SU-DHL-6 (cell line): ENCODE measurements at regions not wholly inside any gene's neighbourhood (a gene's known extent, or its start where the extent isn't known, plus 50 kb on each side); places are given as distances from the start of the nearest gene placed in this dataset.

Source experiments
- H2AFZ ChIP-seq: fragments of 200-600 bp; sonication (generic); 2 replicates; pipeline ENCODE4 v1.6.1; 2014; ENCODE audit warnings: low read depth, mild to moderate bottlenecking, moderate library complexity, mixed read lengths, antibody characterized with exemption, low read length; ENCODE audit not compliant: severe bottlenecking
- H3F3A ChIP-seq: fragments of 200-600 bp; shearing (Covaris generic); 2 replicates; pipeline ENCODE4 v1.6.0; 2016; ENCODE audit warnings: antibody characterized with exemption, mild to moderate bottlenecking; ENCODE audit not compliant: insufficient read depth
- H3K27ac ChIP-seq: fragments of 200-600 bp; sonication (generic); 2 replicates; pipeline ENCODE4 v1.5.1; 2016; ENCODE audit warnings: low read depth, mild to moderate bottlenecking, low read length, moderate library complexity, mixed read lengths
- H3K27me3 ChIP-seq: fragments of 200-600 bp; sonication (generic), shearing (Covaris generic); 2 replicates; pipeline ENCODE4 v1.6.0; 2014; ENCODE audit warnings: mild to moderate bottlenecking, low read length
- H3K36me3 ChIP-seq: fragments of 200-600 bp; sonication (generic); 2 replicates; pipeline ENCODE4 v1.6.1; 2014; ENCODE audit warnings: mild to moderate bottlenecking, low read length, mixed read lengths
- H3K4me2 ChIP-seq: fragments of 300-600, 200-600 bp; shearing (Covaris generic), sonication (generic); 2 replicates; pipeline ENCODE4 v1.6.0; 2014; ENCODE audit warnings: low read length, low read depth, mild to moderate bottlenecking; ENCODE audit not compliant: poor library complexity, severe bottlenecking
- H3K4me3 ChIP-seq: fragments of 200-600 bp; sonication (generic); 2 replicates; pipeline ENCODE4 v1.5.1; 2014; ENCODE audit warnings: antibody characterized with exemption, low read length, mild to moderate bottlenecking, mixed read lengths; ENCODE audit not compliant: insufficient read depth, poor library complexity, severe bottlenecking
- H3K79me2 ChIP-seq: fragments of 200-600 bp; sonication (generic); 2 replicates; pipeline ENCODE4 v1.6.1; 2014; ENCODE audit warnings: mild to moderate bottlenecking, low read length, moderate library complexity; ENCODE audit not compliant: insufficient read depth
- H3K9ac ChIP-seq: fragments of 200-600 bp; sonication (generic); 2 replicates; pipeline ENCODE4 v1.7.0; 2014; ENCODE audit warnings: mild to moderate bottlenecking, low read length
- H3K9me2 ChIP-seq: fragments of 200-600 bp; sonication (generic); replicated peaks from 2 replicates; pipeline ENCODE4 v1.6.1; 2014; ENCODE audit warnings: low read length; ENCODE audit not compliant: insufficient read depth
- H3K9me3 ChIP-seq: fragments of 200-600 bp; sonication (generic); 2 replicates; pipeline ENCODE4 v1.6.1; 2014; ENCODE audit warnings: low read length, mixed read lengths; ENCODE audit not compliant: insufficient read depth
- H4K20me1 ChIP-seq: fragments of 200-600 bp; sonication (generic); 2 replicates; pipeline ENCODE4 v1.6.1; 2014; ENCODE audit warnings: low read depth, mild to moderate bottlenecking, antibody characterized with exemption, low read length, moderate library complexity, mixed read lengths
- EZH2phosphoT487 ChIP-seq: fragments of 200-600 bp; sonication (generic), shearing (Covaris generic); conservative IDR thresholded peaks from 2 replicates; pipeline ENCODE4 v1.6.1; 2018; ENCODE audit warnings: mild to moderate bottlenecking, antibody characterized with exemption, low read length, moderate library complexity, mixed read lengths
- TF ChIP-seq, protein P1 (sequence below): fragments of 200-600 bp; sonication (generic); IDR thresholded peaks from one replicate; pipeline ENCODE4 v1.5.1; 2017; ENCODE audit warnings: antibody characterized with exemption, mild to moderate bottlenecking, low read length, moderate library complexity; ENCODE audit not compliant: insufficient read depth, poor library complexity, severe bottlenecking

DNA sequence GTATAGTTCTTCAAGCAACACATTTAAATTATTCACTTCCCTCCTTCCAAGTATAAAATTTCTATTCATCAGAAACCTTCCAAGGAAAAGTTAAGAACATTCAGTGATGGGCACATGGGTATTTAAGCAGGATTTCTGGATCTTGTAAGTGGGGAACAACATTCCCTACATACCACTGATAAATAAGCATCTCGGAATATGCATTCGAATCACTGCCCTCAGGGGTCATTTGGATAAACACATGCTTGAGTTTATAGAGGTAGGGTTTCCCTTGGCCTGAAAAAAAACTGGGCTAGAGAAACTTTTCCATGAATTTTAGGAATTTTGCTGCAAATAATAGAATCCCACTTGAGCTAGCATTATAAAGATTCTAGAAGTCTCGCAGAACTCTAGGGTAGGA, 143.9 kb downstream of the SOX3 start:
- Histone ChIP-seq H2AFZ (no peak overlapping the region), H3K36me3 (no peaks in the 10 kb centered on the region), H3K27ac (no peak overlapping the region), H3K9me2 (no peaks in the 10 kb centered on the region), H3K9me3 (no peaks in the 10 kb centered on the region), H3K4me3 (no peak overlapping the region), H3K9ac (no peak overlapping the region), H3K27me3 (no peaks in the 10 kb centered on the region), H3K4me2 (no peak overlapping the region), H3F3A (no peaks in the 10 kb centered on the region), H4K20me1 (no peaks in the 10 kb centered on the region), H3K79me2 (no peaks in the 10 kb centered on the region)
- TF ChIP-seq, protein P1, sequence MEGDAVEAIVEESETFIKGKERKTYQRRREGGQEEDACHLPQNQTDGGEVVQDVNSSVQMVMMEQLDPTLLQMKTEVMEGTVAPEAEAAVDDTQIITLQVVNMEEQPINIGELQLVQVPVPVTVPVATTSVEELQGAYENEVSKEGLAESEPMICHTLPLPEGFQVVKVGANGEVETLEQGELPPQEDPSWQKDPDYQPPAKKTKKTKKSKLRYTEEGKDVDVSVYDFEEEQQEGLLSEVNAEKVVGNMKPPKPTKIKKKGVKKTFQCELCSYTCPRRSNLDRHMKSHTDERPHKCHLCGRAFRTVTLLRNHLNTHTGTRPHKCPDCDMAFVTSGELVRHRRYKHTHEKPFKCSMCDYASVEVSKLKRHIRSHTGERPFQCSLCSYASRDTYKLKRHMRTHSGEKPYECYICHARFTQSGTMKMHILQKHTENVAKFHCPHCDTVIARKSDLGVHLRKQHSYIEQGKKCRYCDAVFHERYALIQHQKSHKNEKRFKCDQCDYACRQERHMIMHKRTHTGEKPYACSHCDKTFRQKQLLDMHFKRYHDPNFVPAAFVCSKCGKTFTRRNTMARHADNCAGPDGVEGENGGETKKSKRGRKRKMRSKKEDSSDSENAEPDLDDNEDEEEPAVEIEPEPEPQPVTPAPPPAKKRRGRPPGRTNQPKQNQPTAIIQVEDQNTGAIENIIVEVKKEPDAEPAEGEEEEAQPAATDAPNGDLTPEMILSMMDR: no peak
- no peak for TF ChIP-seq EZH2phosphoT487

DNA sequence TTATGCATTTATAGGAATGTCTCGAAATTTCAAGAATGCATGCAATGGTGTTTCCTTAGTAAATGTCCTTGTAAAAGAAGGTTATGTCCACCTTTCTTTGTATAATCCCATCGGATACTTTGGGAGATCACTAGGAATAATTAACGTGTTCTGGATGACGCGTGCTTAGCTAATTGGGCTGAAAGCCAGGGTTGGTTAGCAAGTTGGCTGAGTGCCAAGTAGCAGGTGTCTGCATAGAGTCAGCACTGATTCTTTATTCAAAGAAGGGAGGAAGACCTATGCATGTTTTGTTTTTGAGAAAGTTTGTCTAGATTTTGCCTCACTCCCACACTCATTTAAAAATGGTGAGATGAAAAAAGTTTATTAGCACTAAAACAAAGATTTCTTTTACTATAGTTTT, 144.6 kb downstream of the SOX3 start:
- TF ChIP-seq EZH2phosphoT487: no peak
- TF ChIP-seq, protein P1: no peak
- no peak overlapping the region for H3K27ac ChIP-seq
- no peaks in the 10 kb centered on the region for H3K27me3 ChIP-seq
- no peak overlapping the region for H3K4me2 ChIP-seq
- no peaks in the 10 kb centered on the region for H3K9me2 ChIP-seq
- no peaks in the 10 kb centered on the region for H3K9me3 ChIP-seq
- H3K4me3 ChIP-seq: no peak overlapping the region
- H4K20me1 ChIP-seq: no peaks in the 10 kb centered on the region
- no peak overlapping the region for H3K9ac ChIP-seq
- H3K79me2 ChIP-seq: no peaks in the 10 kb centered on the region
- no peak overlapping the region for H2AFZ ChIP-seq
- H3K36me3 ChIP-seq: no peaks in the 10 kb centered on the region
- H3F3A ChIP-seq: no peaks in the 10 kb centered on the region

DNA sequence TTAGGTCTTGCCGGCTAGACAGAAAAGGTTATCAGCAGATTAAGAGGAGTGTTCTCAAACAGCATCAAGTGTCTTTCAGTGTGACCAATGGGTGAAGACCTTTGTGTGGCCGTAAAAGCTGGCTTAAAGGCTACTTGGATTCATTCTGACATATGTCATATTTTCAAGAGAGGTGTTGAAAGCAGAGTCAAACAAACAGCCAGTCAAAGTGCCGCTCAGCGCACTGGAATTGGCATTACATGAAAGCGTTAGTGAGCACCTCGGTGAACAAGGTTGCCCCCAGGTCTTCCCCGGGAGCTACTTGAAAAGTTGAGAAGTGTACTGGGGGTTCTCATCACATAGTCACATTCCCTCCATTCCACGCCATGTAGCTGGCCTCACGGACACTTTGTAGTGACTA, 148.9 kb downstream of the SOX3 start:
- Histone ChIP-seq H3F3A (no peaks in the 10 kb centered on the region), H3K4me2 (no peak overlapping the region), H3K27me3 (no peaks in the 10 kb centered on the region), H4K20me1 (no peaks in the 10 kb centered on the region), H2AFZ (no peak overlapping the region), H3K79me2 (no peaks in the 10 kb centered on the region), H3K36me3 (no peaks in the 10 kb centered on the region), H3K9me3 (no peaks in the 10 kb centered on the region), H3K9ac (no peak overlapping the region), H3K27ac (no peak overlapping the region), H3K9me2 (no peaks in the 10 kb centered on the region), H3K4me3 (no peak overlapping the region)
- TF ChIP-seq EZH2phosphoT487: no peak
- TF ChIP-seq, protein P1: no peak

DNA sequence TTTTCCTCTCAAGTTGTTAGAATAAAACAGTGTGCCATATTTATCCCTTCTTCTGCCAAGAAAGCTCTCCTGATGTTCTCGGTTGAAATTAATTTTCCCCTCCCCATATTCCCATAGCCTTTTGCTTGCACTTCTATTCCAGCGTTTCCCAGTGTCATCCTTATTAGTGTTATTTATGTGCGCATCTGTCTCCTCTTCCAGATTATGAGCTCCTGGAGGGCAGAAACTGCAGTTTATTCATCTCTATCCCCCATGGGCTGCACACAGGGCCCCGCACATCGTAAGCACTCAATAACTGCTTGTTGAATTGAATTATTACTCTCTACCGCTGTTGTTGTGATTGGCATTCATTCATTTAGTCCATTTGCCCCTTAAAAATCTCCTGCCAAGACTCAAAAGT, 149.4 kb downstream of the SOX3 start:
- Histone ChIP-seq H3K9me3 (no peaks in the 10 kb centered on the region), H2AFZ (no peak overlapping the region), H3K79me2 (no peaks in the 10 kb centered on the region), H3K4me2 (no peak overlapping the region), H3F3A (no peaks in the 10 kb centered on the region), H3K27ac (no peak overlapping the region), H3K9me2 (no peaks in the 10 kb centered on the region), H3K27me3 (no peaks in the 10 kb centered on the region), H3K4me3 (no peak overlapping the region), H3K36me3 (no peaks in the 10 kb centered on the region), H4K20me1 (no peaks in the 10 kb centered on the region), H3K9ac (no peak overlapping the region)
- TF ChIP-seq EZH2phosphoT487: no peak
- TF ChIP-seq, protein P1: no peak
